ENCODE measurements at regions not wholly inside any gene's neighbourhood (a gene's known extent, or its start where the extent isn't known, plus 50 kb on each side); places are given as distances from the start of the nearest gene placed in this dataset.

DNA sequence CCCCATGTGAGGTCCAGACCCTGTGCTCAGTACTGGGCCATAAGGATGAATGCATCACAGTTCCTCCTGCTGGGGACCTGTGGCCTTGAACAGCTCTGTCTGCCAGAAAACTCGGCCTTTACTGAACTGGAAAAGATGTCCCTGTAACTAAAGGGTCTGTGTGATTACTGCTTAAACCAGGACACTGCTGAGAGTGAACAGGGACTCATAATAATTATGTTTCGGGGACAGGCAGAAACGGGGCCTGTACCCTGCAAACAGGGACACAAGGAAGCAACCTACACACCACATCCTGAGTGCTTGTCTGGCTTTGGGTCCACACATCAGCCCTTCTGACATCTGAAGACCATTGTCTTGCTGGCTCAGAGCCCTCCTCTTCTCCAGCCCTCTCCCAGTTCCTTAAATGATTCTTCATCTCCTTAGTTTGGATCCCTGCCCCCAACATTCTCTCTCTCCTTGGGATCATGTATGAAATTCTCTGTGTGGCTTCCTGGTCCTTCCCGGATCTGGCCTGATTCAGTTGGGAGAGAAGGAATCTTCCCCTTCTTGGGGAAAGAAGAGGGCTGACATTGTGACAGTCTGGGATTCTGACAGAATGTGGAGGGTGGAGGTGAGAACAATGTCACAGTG is 248.0 kb downstream of the MYCN start:
- H3K9me3 ChIP-seq (replicated peaks in 1 of 3): no peaks in the 10 kb centered on the region
- WGBS, 4 donors: 60 to 62% (median 60%) methylated on average over 4 of the region's 4 CpGs
- no peak for TF ChIP-seq POLR2A (IDR thresholded peaks at IDR 0.05)
- TF ChIP-seq, protein P1, sequence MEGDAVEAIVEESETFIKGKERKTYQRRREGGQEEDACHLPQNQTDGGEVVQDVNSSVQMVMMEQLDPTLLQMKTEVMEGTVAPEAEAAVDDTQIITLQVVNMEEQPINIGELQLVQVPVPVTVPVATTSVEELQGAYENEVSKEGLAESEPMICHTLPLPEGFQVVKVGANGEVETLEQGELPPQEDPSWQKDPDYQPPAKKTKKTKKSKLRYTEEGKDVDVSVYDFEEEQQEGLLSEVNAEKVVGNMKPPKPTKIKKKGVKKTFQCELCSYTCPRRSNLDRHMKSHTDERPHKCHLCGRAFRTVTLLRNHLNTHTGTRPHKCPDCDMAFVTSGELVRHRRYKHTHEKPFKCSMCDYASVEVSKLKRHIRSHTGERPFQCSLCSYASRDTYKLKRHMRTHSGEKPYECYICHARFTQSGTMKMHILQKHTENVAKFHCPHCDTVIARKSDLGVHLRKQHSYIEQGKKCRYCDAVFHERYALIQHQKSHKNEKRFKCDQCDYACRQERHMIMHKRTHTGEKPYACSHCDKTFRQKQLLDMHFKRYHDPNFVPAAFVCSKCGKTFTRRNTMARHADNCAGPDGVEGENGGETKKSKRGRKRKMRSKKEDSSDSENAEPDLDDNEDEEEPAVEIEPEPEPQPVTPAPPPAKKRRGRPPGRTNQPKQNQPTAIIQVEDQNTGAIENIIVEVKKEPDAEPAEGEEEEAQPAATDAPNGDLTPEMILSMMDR (IDR thresholded peaks at IDR 0.05): no peak
- DNase-seq: no peak
- intact Hi-C loops (cut with DNase I): no loop called here
- no peak overlapping the region for H3K27ac ChIP-seq
- H3K27me3 ChIP-seq: no peaks in the 10 kb centered on the region
- no peaks in the 10 kb centered on the region for H3K4me1 ChIP-seq (replicated peaks in 1 of 2)
- no peak overlapping the region for H3K4me3 ChIP-seq
- no peaks in the 10 kb centered on the region for H3K36me3 ChIP-seq (replicated peaks in 1 of 2)

DNA sequence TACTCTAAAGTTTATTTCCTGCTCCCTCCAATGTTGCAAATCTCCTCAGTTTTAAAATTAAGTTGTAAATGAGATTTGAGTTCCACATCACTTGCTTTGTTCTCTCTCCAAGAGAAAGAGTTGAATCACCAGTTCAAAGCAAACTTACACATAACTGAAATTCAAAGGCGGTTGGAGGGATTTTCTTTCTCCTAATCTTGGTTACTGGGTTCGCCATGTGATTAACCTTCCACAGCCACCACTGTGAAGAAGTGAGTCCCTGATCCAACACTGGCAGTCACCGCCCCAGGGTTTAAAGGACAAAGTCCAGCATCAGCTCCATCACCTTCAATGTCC is 247.1 kb downstream of the MYCN start:
- 87 to 93% (median 90%) methylated on average over 3 of the region's 3 CpGs for WGBS, 4 donors
- H3K4me1 ChIP-seq (replicated peaks in 1 of 2): no peaks in the 10 kb centered on the region
- H3K4me3 ChIP-seq: no peak overlapping the region
- no peak for DNase-seq
- H3K27me3 ChIP-seq: no peaks in the 10 kb centered on the region
- TF ChIP-seq, protein P1 (IDR thresholded peaks at IDR 0.05): no peak
- no peak for TF ChIP-seq POLR2A (IDR thresholded peaks at IDR 0.05)
- intact Hi-C loops (cut with DNase I): no loop called here
- no peaks in the 10 kb centered on the region for H3K9me3 ChIP-seq (replicated peaks in 1 of 3)
- H3K36me3 ChIP-seq (replicated peaks in 1 of 2): no peaks in the 10 kb centered on the region
- no peak overlapping the region for H3K27ac ChIP-seq

DNA sequence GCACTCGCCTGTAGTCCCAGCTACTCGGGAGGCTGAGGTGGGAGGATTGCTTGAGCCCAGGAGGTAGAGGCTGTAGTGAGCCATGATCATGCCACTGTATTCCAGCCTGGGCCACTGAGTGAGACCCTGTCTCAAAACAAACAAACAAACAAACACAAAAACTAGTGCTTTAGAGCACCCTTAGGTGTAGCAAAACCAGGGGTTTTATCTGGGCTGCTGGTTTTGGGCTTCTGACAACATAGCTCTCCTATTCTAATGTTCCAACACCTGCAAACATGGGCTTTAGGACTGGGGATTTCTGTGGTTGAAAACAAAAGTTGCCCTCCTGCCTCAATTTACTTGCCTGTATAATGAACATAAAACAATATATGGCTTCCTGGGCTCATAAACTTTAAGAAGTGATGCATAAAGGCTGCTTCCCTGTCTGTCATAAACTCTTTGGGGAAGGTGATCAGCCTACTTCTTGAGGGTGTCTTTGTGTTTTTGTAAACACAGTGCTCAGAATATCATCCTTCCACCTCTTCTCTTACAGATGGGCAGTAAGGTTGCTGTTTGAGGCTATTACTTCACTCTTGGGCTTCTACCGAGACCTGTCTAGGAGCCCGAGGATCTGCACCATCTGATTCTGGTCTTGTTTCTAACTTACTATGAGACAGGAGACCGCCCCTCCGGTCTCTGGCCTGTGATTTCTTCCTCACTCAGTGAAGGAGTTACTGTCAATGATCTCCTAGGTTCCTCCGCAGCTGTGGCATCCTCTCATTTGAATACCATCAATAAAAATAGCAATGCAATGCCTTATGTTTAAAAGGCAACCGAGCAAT is 246.5 kb downstream of the MYCN start:
- no peak overlapping the region for H3K4me3 ChIP-seq
- TF ChIP-seq, protein P1 (IDR thresholded peaks at IDR 0.05): no peak
- no peak for TF ChIP-seq POLR2A (IDR thresholded peaks at IDR 0.05)
- no peak for DNase-seq
- H3K27ac ChIP-seq: no peak overlapping the region
- no peaks in the 10 kb centered on the region for H3K4me1 ChIP-seq (replicated peaks in 1 of 2)
- intact Hi-C loops (cut with DNase I): no loop called here
- H3K36me3 ChIP-seq (replicated peaks in 1 of 2): no peaks in the 10 kb centered on the region
- no peaks in the 10 kb centered on the region for H3K27me3 ChIP-seq
- WGBS, 4 donors: 90 to 92% (median 91%) methylated on average over 7 to 8 of the region's 8 CpGs
- no peaks in the 10 kb centered on the region for H3K9me3 ChIP-seq (replicated peaks in 1 of 3)

DNA sequence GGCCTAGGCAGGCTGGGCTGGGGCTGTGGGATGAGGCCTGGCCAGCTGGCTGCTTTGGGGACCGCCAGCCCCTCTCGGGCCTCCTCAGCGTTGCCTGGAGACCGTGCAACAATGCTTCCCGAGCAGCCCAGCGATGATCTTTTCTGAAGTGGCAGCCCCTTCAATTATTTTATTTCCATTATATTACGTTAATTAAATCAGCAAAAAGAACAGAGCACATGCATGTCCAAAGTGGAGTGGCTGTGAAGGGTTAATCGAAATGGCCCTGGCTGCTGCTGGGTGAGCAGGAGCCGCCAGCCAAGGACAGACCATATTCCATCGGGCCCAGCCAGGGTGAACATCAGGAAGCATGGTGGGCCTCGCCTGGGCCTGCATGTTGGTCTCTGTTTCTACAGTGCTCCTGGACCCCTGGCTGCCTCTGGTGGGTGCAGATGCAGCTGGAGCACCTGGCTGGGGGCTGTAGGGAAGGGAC is 245.5 kb downstream of the MYCN start:
- no peak for DNase-seq
- TF ChIP-seq, protein P1 (IDR thresholded peaks at IDR 0.05): no peak
- no peak for TF ChIP-seq POLR2A (IDR thresholded peaks at IDR 0.05)
- H3K4me1 ChIP-seq (replicated peaks in 1 of 2): no peaks in the 10 kb centered on the region
- no peaks in the 10 kb centered on the region for H3K9me3 ChIP-seq (replicated peaks in 1 of 3)
- no peaks in the 10 kb centered on the region for H3K27me3 ChIP-seq
- no peaks in the 10 kb centered on the region for H3K36me3 ChIP-seq (replicated peaks in 1 of 2)
- H3K27ac ChIP-seq: no peak overlapping the region
- intact Hi-C loops (cut with DNase I): no loop called here
- WGBS, 4 donors: 67 to 79% (median 75%) methylated on average over 10 to 11 of the region's 11 CpGs
- H3K4me3 ChIP-seq: no peak overlapping the region
